ENCODE measurements at regions not wholly inside any gene's neighbourhood (a gene's known extent, or its start where the extent isn't known, plus 50 kb on each side); places are given as distances from the start of the nearest gene placed in this dataset.

DNA sequence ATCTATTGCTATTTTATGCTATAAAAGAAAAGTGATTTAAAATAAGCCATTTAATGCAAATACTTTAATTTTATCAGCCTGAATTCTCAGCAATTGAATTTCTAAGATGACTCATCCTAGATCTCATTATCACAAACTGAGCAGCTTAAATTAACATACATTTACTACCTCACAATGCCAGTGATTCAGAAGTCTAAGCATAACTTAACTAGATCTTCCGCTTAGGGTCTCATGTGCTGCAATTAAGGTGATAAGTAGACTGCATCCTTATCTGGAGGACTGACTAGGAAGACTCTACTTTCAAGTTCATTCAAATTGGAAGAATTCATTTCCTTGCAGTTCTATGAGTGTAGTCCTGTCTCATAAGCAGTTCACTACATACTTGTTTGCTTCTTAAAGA is 286.6 kb downstream of the COL11A1 start:
- Histone ChIP-seq H3K4ac (ENCODE audit: low read depth, low read length) (no peak overlapping the region), H2BK12ac (ENCODE audit: low read length) (no peak overlapping the region), H2BK120ac (ENCODE audit: insufficient read depth, low read length, poor library complexity) (no peak overlapping the region), H3K14ac (ENCODE audit: low read length) (no peak overlapping the region), H3K79me1 (ENCODE audit: low read length) (peaks cover 11% of the 10 kb centered on the region), H3K23ac (ENCODE audit: low read length) (no peak overlapping the region), H3K4me1 (ENCODE audit: control insufficient read depth in 1 of 2, insufficient read depth in 2 of 2, low read length in 2 of 2) (peaks cover 0 to 3% of the 10 kb centered on the region in 2 experiments), H4K8ac (ENCODE audit: low read depth, low read length) (no peak overlapping the region), H4K91ac (ENCODE audit: low read depth, low read length) (no peak overlapping the region), H4K12ac (ENCODE audit: low read depth, low read length) (no peak overlapping the region), H3K9me3 (ENCODE audit: insufficient read depth, low read depth, low read length) (no peaks in the 10 kb centered on the region), H3K4me3 (ENCODE audit: low read depth, low read length) (no peak overlapping the region), H3K4me2 (ENCODE audit: low read length) (no peak overlapping the region), H2AFZ (ENCODE audit: insufficient read depth, low read length, poor library complexity) (no peak overlapping the region), H2AK5ac (ENCODE audit: low read length) (no peak overlapping the region), H3K18ac (ENCODE audit: low read length) (no peak overlapping the region), H3K36me3 (ENCODE audit: control insufficient read depth in 1 of 2, insufficient read depth in 2 of 2, low read length in 2 of 2) (no peaks in the 10 kb centered on the region), H3K27me3 (ENCODE audit: insufficient read depth, low read length) (no peaks in the 10 kb centered on the region), H3K79me2 (ENCODE audit: control insufficient read depth, insufficient read depth, low read length, poor library complexity) (no peaks in the 10 kb centered on the region), H3K27ac (ENCODE audit: low read depth, low read length) (no peak overlapping the region), H2BK5ac (ENCODE audit: low read depth, low read length, poor library complexity) (no peak overlapping the region), H3K9ac (ENCODE audit: low read length) (no peak overlapping the region)
- WGBS (ENCODE audit: extremely low coverage, insufficient coverage, insufficient read length) = no CpG with 5 or more reads among the region's 1 CpG
- no peak for DNase-seq

DNA sequence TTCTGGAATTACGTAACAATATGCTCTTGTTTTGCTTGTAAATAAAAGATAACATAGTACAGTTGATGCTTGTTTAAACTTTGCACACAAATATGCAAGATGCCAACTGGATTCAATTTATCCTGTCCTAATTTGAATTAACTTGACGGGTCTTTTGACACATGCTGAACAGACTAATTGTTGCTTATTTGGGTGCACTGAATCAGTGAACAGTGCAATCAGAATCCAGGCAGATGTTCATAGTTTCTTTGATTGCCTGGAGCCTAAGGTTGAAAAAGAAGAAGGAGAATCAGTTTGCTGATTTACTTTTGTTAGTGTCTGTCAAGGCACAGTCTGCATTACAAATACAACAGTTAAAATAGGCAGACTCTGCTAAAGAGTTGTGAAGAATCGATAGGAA is 307.9 kb downstream of the COL11A1 start:
- Histone ChIP-seq H3K4me2 (ENCODE audit: low read length) (no peak overlapping the region), H4K12ac (ENCODE audit: low read depth, low read length) (no peak overlapping the region), H3K23ac (ENCODE audit: low read length) (no peak overlapping the region), H3K4me3 (ENCODE audit: low read depth, low read length) (no peak overlapping the region), H3K79me1 (ENCODE audit: low read length) (peaks cover 4% of the 10 kb centered on the region), H2AFZ (ENCODE audit: insufficient read depth, low read length, poor library complexity) (no peak overlapping the region), H3K4ac (ENCODE audit: low read depth, low read length) (no peak overlapping the region), H2BK120ac (ENCODE audit: insufficient read depth, low read length, poor library complexity) (no peak overlapping the region), H3K4me1 (ENCODE audit: control insufficient read depth in 1 of 2, insufficient read depth in 2 of 2, low read length in 2 of 2) (no peaks in the 10 kb centered on the region), H4K91ac (ENCODE audit: low read depth, low read length) (no peak overlapping the region), H2BK12ac (ENCODE audit: low read length) (no peak overlapping the region), H3K27me3 (ENCODE audit: insufficient read depth, low read length) (no peaks in the 10 kb centered on the region), H3K9ac (ENCODE audit: low read length) (no peak overlapping the region), H3K79me2 (ENCODE audit: control insufficient read depth, insufficient read depth, low read length, poor library complexity) (no peaks in the 10 kb centered on the region), H3K9me3 (ENCODE audit: insufficient read depth, low read depth, low read length) (no peaks in the 10 kb centered on the region), H3K14ac (ENCODE audit: low read length) (no peak overlapping the region), H3K18ac (ENCODE audit: low read length) (no peak overlapping the region), H3K27ac (ENCODE audit: low read depth, low read length) (no peak overlapping the region), H3K36me3 (ENCODE audit: control insufficient read depth in 1 of 2, insufficient read depth in 2 of 2, low read length in 2 of 2) (no peaks in the 10 kb centered on the region), H4K8ac (ENCODE audit: low read depth, low read length) (no peak overlapping the region), H2BK5ac (ENCODE audit: low read depth, low read length, poor library complexity) (no peak overlapping the region), H2AK5ac (ENCODE audit: low read length) (no peak overlapping the region)
- DNase-seq = no peak
- WGBS (ENCODE audit: extremely low coverage, insufficient coverage, insufficient read length) = no CpG with 5 or more reads among the region's 3 CpGs

DNA sequence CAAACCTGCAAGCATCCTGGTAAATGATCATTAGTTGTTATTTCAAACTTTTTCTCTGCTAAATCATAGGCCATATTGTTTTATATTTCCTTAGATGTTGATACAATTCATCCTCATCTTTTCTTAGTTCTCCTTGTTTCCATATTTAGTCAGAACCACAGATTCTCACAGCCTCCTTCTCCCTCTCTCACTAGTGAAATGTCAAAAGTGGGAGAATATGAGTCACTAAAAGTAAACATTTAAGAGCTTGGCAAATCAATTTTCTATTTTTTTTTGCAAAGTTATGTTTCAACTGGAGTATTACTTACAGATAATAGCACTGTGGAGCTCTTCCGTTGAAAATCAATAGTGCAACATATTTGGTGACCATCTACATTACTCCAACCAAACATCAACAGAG is 308.8 kb downstream of the COL11A1 start:
- Histone ChIP-seq H3K27ac (ENCODE audit: low read depth, low read length) (no peak overlapping the region), H3K36me3 (ENCODE audit: control insufficient read depth in 1 of 2, insufficient read depth in 2 of 2, low read length in 2 of 2) (no peaks in the 10 kb centered on the region), H3K9ac (ENCODE audit: low read length) (no peak overlapping the region), H4K8ac (ENCODE audit: low read depth, low read length) (no peak overlapping the region), H3K18ac (ENCODE audit: low read length) (no peak overlapping the region), H3K27me3 (ENCODE audit: insufficient read depth, low read length) (no peaks in the 10 kb centered on the region), H3K4me3 (ENCODE audit: low read depth, low read length) (no peak overlapping the region), H3K4ac (ENCODE audit: low read depth, low read length) (no peak overlapping the region), H3K23ac (ENCODE audit: low read length) (no peak overlapping the region), H2BK12ac (ENCODE audit: low read length) (no peak overlapping the region), H2BK120ac (ENCODE audit: insufficient read depth, low read length, poor library complexity) (peak overlapping the region; percentile 51), H3K4me2 (ENCODE audit: low read length) (no peak overlapping the region), H2BK5ac (ENCODE audit: low read depth, low read length, poor library complexity) (no peak overlapping the region), H4K91ac (ENCODE audit: low read depth, low read length) (no peak overlapping the region), H2AK5ac (ENCODE audit: low read length) (no peak overlapping the region), H3K4me1 (ENCODE audit: control insufficient read depth in 1 of 2, insufficient read depth in 2 of 2, low read length in 2 of 2) (no peaks in the 10 kb centered on the region), H4K12ac (ENCODE audit: low read depth, low read length) (no peak overlapping the region), H3K14ac (ENCODE audit: low read length) (no peak overlapping the region), H3K9me3 (ENCODE audit: insufficient read depth, low read depth, low read length) (no peaks in the 10 kb centered on the region), H3K79me2 (ENCODE audit: control insufficient read depth, insufficient read depth, low read length, poor library complexity) (no peaks in the 10 kb centered on the region), H2AFZ (ENCODE audit: insufficient read depth, low read length, poor library complexity) (no peak overlapping the region), H3K79me1 (ENCODE audit: low read length) (peaks cover 4% of the 10 kb centered on the region)
- DNase-seq = no peak
- no CpG with 5 or more reads among the region's 1 CpG for WGBS (ENCODE audit: extremely low coverage, insufficient coverage, insufficient read length)

DNA sequence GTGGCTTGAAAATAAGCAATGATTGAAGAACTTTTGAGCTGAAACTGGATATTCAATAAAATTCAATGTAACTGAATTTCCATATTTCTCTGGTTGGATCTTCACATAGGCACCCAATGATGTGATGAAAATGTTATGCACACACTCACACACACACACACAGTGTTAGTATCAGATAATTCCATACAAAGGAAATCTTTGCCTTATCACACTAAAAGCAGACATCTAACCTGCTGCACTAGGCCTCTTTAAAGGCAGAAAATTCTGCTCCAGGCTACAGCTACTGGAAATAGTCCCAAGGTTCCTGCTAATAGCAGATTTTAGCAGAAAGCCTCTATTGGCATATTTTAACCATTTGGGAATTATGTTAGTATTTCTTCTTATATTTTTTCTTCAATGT is 309.6 kb downstream of the COL11A1 start:
- Histone ChIP-seq H3K4me3 (ENCODE audit: low read depth, low read length) (no peak overlapping the region), H2BK12ac (ENCODE audit: low read length) (no peak overlapping the region), H3K36me3 (ENCODE audit: control insufficient read depth in 1 of 2, insufficient read depth in 2 of 2, low read length in 2 of 2) (no peaks in the 10 kb centered on the region), H4K8ac (ENCODE audit: low read depth, low read length) (no peak overlapping the region), H3K9me3 (ENCODE audit: insufficient read depth, low read depth, low read length) (no peaks in the 10 kb centered on the region), H3K79me2 (ENCODE audit: control insufficient read depth, insufficient read depth, low read length, poor library complexity) (no peaks in the 10 kb centered on the region), H2BK120ac (ENCODE audit: insufficient read depth, low read length, poor library complexity) (no peak overlapping the region), H3K9ac (ENCODE audit: low read length) (no peak overlapping the region), H2BK5ac (ENCODE audit: low read depth, low read length, poor library complexity) (no peak overlapping the region), H3K14ac (ENCODE audit: low read length) (no peak overlapping the region), H3K27ac (ENCODE audit: low read depth, low read length) (no peak overlapping the region), H3K27me3 (ENCODE audit: insufficient read depth, low read length) (no peaks in the 10 kb centered on the region), H2AK5ac (ENCODE audit: low read length) (no peak overlapping the region), H3K23ac (ENCODE audit: low read length) (no peak overlapping the region), H3K4me1 (ENCODE audit: control insufficient read depth in 1 of 2, insufficient read depth in 2 of 2, low read length in 2 of 2) (no peaks in the 10 kb centered on the region), H3K4me2 (ENCODE audit: low read length) (no peak overlapping the region), H3K79me1 (ENCODE audit: low read length) (peaks cover 4% of the 10 kb centered on the region), H4K12ac (ENCODE audit: low read depth, low read length) (no peak overlapping the region), H3K18ac (ENCODE audit: low read length) (no peak overlapping the region), H2AFZ (ENCODE audit: insufficient read depth, low read length, poor library complexity) (no peak overlapping the region), H4K91ac (ENCODE audit: low read depth, low read length) (no peak overlapping the region), H3K4ac (ENCODE audit: low read depth, low read length) (no peak overlapping the region)
- DNase-seq = no peak

DNA sequence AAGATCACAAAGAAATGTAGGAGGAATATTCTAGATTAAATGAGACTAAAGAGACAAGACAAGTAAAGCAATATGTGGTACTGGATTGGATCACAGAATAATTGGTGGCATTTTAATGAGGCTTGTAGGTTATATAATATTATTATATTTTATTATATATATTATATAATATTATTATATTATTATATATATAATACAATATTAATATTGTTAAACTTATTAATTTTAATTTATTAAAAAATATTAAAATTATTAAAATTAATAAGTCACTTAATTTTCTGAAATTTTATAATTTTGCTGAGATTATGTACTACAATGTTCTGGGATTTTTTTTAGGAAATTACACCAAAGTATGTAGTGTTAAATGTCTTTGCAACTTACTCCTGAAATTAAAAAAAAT is 311.9 kb downstream of the COL11A1 start:
- Histone ChIP-seq H3K14ac (ENCODE audit: low read length) (no peak overlapping the region), H3K9ac (ENCODE audit: low read length) (no peak overlapping the region), H2BK12ac (ENCODE audit: low read length) (no peak overlapping the region), H3K18ac (ENCODE audit: low read length) (no peak overlapping the region), H2AFZ (ENCODE audit: insufficient read depth, low read length, poor library complexity) (no peak overlapping the region), H3K4me2 (ENCODE audit: low read length) (no peak overlapping the region), H2AK5ac (ENCODE audit: low read length) (no peak overlapping the region), H3K4ac (ENCODE audit: low read depth, low read length) (no peak overlapping the region), H4K12ac (ENCODE audit: low read depth, low read length) (no peak overlapping the region), H3K79me2 (ENCODE audit: control insufficient read depth, insufficient read depth, low read length, poor library complexity) (no peaks in the 10 kb centered on the region), H3K23ac (ENCODE audit: low read length) (no peak overlapping the region), H3K4me3 (ENCODE audit: low read depth, low read length) (no peak overlapping the region), H4K8ac (ENCODE audit: low read depth, low read length) (no peak overlapping the region), H3K9me3 (ENCODE audit: insufficient read depth, low read depth, low read length) (no peaks in the 10 kb centered on the region), H2BK120ac (ENCODE audit: insufficient read depth, low read length, poor library complexity) (no peak overlapping the region), H3K36me3 (ENCODE audit: control insufficient read depth in 1 of 2, insufficient read depth in 2 of 2, low read length in 2 of 2) (no peaks in the 10 kb centered on the region), H3K4me1 (ENCODE audit: control insufficient read depth in 1 of 2, insufficient read depth in 2 of 2, low read length in 2 of 2) (no peaks in the 10 kb centered on the region), H3K27me3 (ENCODE audit: insufficient read depth, low read length) (no peaks in the 10 kb centered on the region), H3K79me1 (ENCODE audit: low read length) (peaks cover 4% of the 10 kb centered on the region), H4K91ac (ENCODE audit: low read depth, low read length) (no peak overlapping the region), H2BK5ac (ENCODE audit: low read depth, low read length, poor library complexity) (no peak overlapping the region), H3K27ac (ENCODE audit: low read depth, low read length) (no peak overlapping the region)
- DNase-seq = no peak
